ENCODE measurements at regions not wholly inside any gene's neighbourhood (a gene's known extent, or its start where the extent isn't known, plus 50 kb on each side); places are given as distances from the start of the nearest gene placed in this dataset.

- intact Hi-C loops (cut with micrococcal nuclease) = no loop called here
- H3K4me3 ChIP-seq (ENCODE audit: control extremely low read depth in 1 of 5, extremely low read depth in 1 of 5, insufficient read depth in 1 of 5, low read depth in 2 of 5, low read length in 4 of 5) = no peak overlapping the region
- DNase-seq (no peak), ATAC-seq (ENCODE audit: low read depth) (no peak)
- no peak overlapping the region for H3K9ac ChIP-seq (ENCODE audit: low read length)
- ChIA-PET POLR2A (no interaction called here), CTCF (no interaction called here)
- H3K36me3 ChIP-seq (replicated peaks in 1 of 2; ENCODE audit: control extremely low read depth in 1 of 2, control insufficient read depth in 1 of 2, extremely low read depth in 1 of 2, insufficient read depth in 2 of 2, low read length in 1 of 2) = no peaks in the 10 kb centered on the region
- no peak overlapping the region for H3K4me2 ChIP-seq (replicated peaks; ENCODE audit: low read depth, low read length, poor library complexity, severe bottlenecking)
- H3K27me3 ChIP-seq (replicated peaks in 1 of 4; ENCODE audit: control extremely low read depth in 1 of 4, control insufficient read depth in 3 of 4, insufficient read depth in 4 of 4, low read length in 3 of 4) = no peaks in the 10 kb centered on the region
- Mint-ChIP-seq H3K27me3 (peaks cover 7% of the 10 kb centered on the region), H3K4me3 (no peak overlapping the region), H3K27ac (no peak overlapping the region), H3K9me3 (ENCODE audit: insufficient read depth) (no peaks in the 10 kb centered on the region), H3K4me1 (no peaks in the 10 kb centered on the region)
- no peaks in the 10 kb centered on the region for H3K79me2 ChIP-seq (ENCODE audit: control insufficient read depth, insufficient read depth, low read length)
- peaks cover 0 to 4% (median 3%) of the 10 kb centered on the region in 3 donors for H3K9me3 ChIP-seq (ENCODE audit: control extremely low read depth in 1 of 3, control insufficient read depth in 2 of 3, insufficient read depth in 1 of 3, low read length in 2 of 3)
- no peak overlapping the region for H2AFZ ChIP-seq (ENCODE audit: insufficient read depth, low read depth, low read length, poor library complexity, severe bottlenecking)
- H3K27ac ChIP-seq (ENCODE audit: low read length in 2 of 2) = no peak overlapping the region
- H3K4me1 ChIP-seq (ENCODE audit: control insufficient read depth in 2 of 2, insufficient read depth in 2 of 2, low read length in 2 of 2) = no peaks in the 10 kb centered on the region
- no peaks in the 10 kb centered on the region for H4K20me1 ChIP-seq (ENCODE audit: control insufficient read depth, insufficient read depth, low read length, poor library complexity, severe bottlenecking)
- no peak for TF ChIP-seq EZH2 (IDR thresholded peaks at IDR 0.05; ENCODE audit: borderline replicate concordance, insufficient read depth, low read depth, low read length, poor library complexity, severe bottlenecking)
- no peak for TF ChIP-seq CTCF (IDR thresholded peaks at IDR 0.05)
Observed at GRCh38 chr2:204213588-204213987, 277.0 kb downstream of the ICOS start.

GRCh38 chr2:204218040-204218439 is 281.5 kb downstream of the ICOS start:
- Histone ChIP-seq H3K4me3 (ENCODE audit: control extremely low read depth in 1 of 5, extremely low read depth in 1 of 5, insufficient read depth in 1 of 5, low read depth in 2 of 5, low read length in 4 of 5) (no peak overlapping the region), H3K4me2 (replicated peaks; ENCODE audit: low read depth, low read length, poor library complexity, severe bottlenecking) (no peak overlapping the region), H3K27ac (ENCODE audit: low read length in 2 of 2) (no peak overlapping the region), H3K27me3 (replicated peaks in 1 of 4; ENCODE audit: control extremely low read depth in 1 of 4, control insufficient read depth in 3 of 4, insufficient read depth in 4 of 4, low read length in 3 of 4) (no peaks in the 10 kb centered on the region), H2AFZ (ENCODE audit: insufficient read depth, low read depth, low read length, poor library complexity, severe bottlenecking) (no peak overlapping the region), H3K79me2 (ENCODE audit: control insufficient read depth, insufficient read depth, low read length) (no peaks in the 10 kb centered on the region), H3K4me1 (ENCODE audit: control insufficient read depth in 2 of 2, insufficient read depth in 2 of 2, low read length in 2 of 2) (no peaks in the 10 kb centered on the region), H3K9ac (ENCODE audit: low read length) (no peak overlapping the region), H4K20me1 (ENCODE audit: control insufficient read depth, insufficient read depth, low read length, poor library complexity, severe bottlenecking) (no peaks in the 10 kb centered on the region), H3K36me3 (replicated peaks in 1 of 2; ENCODE audit: control extremely low read depth in 1 of 2, control insufficient read depth in 1 of 2, extremely low read depth in 1 of 2, insufficient read depth in 2 of 2, low read length in 1 of 2) (no peaks in the 10 kb centered on the region), H3K9me3 (ENCODE audit: control extremely low read depth in 1 of 3, control insufficient read depth in 2 of 3, insufficient read depth in 1 of 3, low read length in 2 of 3) (peaks cover 0 to 13% (median 3%) of the 10 kb centered on the region in 3 donors)
- Mint-ChIP-seq H3K27ac (no peak overlapping the region), H3K4me1 (no peaks in the 10 kb centered on the region), H3K9me3 (ENCODE audit: insufficient read depth) (no peaks in the 10 kb centered on the region), H3K4me3 (no peak overlapping the region), H3K27me3 (peaks cover 7% of the 10 kb centered on the region)
- TF ChIP-seq CTCF (IDR thresholded peaks at IDR 0.05) (no peak), EZH2 (IDR thresholded peaks at IDR 0.05; ENCODE audit: borderline replicate concordance, insufficient read depth, low read depth, low read length, poor library complexity, severe bottlenecking) (no peak)
- intact Hi-C loops (cut with micrococcal nuclease) = no loop called here
- ATAC-seq (ENCODE audit: low read depth) (no peak), DNase-seq (no peak)
- 78% methylated on average over 1 of the region's 2 CpGs for WGBS (ENCODE audit: insufficient coverage)
- ChIA-PET CTCF (no interaction called here), POLR2A (no interaction called here)
